C1 segment of cervical spinal cord (tissue), 14 donors: ENCODE measurements at regions not wholly inside any gene's neighbourhood (a gene's known extent, or its start where the extent isn't known, plus 50 kb on each side); places are given as distances from the start of the nearest gene placed in this dataset.
"Not testable (repeated sequence)": the region's sequence is repeated elsewhere in the genome, so short reads cannot be mapped to it uniquely, and the experiment has no call there.

ENCODE experiments used
- DNase-seq, 14 donors: peaks; one replicate each; lab custom pipeline; 2025; lab: John Stamatoyannopoulos, UW

DNA sequence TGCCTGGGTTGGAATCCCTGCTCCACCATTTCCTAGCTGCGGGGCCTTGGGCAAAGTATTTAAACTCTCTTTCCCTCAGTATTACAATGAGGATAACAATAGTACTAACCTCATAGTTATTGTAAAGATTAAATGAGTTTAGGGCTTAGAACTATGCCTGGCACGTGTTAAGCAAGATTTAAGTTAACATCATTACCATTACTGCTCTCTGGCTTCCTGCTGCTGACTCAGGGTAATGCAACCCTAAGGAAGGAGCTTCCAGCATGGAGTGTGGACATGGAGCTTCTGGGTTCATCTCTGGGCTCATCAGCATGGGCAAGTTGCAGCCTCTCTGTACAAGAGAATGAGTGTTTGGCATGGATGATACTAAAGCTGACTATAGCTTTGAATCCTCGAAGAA lies 374.2 kb upstream of the MAP2 start:
- no peak for DNase-seq

DNA sequence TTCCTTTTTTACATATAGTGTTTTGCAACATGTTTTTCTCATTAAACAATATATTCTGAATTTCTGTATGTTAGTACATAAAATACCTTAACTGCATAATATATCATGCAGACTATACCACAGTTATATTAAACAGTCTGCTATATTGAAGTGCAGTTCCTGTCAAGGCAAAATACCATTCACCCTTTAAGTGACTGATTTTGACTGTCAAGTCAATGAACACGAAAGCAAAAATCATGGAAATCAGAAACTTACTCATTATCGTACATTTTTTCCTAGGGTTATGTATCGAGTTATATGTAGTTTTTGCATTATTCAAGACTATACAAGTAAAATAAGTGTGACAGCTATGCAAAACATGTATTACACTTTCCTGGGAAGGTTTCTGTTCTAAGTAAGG lies 361.6 kb upstream of the MAP2 start:
- no peak for DNase-seq

DNA sequence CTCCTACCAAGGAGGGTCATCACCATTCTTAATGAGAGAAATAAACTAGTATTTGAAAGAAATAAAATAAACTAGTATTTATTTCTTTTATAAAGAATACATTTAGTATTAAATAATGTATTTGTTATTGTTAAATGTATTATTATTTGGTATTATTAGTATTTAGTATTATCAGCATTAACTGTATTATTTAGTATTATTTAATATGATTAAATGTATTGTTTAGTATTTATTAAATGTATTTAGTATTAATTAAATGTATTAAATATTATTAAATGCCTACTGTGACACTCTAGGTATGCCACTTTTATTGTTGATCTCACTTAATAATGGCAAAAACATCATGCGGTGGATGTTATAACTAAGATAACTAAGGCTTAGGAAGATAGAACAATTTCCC lies 353.6 kb upstream of the MAP2 start:
- no peak for DNase-seq

DNA sequence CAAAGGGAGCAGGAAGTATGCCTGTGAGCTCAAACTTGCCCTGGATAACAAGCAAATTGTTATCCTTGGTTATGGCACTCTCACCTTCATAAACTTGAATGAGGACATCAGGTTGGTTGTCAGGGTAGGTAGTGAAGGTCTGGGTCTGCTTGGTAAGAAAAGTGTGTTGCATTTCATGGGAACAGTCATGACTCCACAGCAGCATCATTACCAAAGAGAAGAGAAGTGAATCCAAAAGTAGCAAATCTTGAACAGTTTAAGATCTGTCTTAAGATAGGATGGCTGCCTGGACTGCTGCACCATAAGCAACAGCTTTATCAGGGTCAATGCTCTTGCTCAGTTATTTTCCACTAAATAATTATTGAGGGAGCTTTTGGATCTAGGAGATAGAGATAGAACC lies 350.7 kb upstream of the MAP2 start:
- no peak for DNase-seq

DNA sequence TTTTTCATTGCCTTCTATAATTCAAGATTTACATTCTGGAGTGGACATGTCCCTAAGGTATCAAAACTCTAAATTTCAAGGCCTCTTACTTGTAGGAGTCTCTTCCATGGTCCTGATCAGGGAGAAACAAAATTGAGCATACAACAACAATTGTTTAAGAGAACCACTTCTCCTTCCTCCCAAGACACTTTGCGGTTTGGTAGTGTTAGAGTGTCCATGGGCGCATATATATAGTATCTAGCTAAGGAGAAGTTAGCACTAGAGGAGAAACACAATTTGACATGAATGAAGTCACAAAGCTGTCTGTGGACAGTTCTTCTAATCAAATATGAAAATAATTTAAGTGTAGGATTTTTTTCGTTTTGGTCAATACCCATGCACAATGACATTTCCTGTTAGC lies 349.1 kb upstream of the MAP2 start:
- no peak for DNase-seq

DNA sequence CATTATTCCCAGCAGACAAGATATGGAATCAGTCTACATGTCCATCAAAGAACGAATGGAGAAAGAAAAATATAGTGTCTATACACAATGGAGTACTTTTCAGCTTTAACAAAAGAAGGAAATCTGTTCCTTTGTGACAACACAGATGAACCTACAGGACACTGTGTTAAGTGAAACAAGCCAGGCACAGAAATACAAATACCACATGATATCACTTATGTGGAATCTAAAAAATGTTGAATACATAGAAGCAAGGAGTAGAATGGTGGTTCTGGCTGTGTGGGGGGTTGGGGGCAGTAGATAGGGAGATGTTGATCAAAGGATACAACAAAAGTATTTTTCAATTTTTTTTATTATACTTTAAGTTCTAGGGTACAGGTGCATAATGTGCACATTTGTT lies 347.7 kb upstream of the MAP2 start:
- DNase-seq, result no peak

DNA sequence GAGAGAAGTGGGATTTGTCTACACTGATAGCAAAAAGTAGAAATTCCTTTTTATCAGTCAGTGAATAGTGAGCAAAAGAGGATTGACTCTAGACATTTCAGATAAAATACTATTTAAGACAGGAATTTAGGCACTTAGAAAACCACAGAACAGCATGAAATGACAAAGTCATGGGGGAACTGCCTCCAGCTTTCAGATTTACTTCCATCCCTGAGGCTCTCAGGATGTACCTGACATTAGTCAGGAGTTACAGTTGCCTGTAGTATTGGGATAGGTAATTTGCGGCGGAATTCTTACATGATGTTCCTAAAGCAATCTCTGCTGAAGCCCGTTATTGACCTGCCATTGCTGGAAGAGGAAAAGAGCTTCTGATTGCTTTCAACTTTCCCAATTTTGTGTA lies 337.1 kb upstream of the MAP2 start:
- no peak for DNase-seq

DNA sequence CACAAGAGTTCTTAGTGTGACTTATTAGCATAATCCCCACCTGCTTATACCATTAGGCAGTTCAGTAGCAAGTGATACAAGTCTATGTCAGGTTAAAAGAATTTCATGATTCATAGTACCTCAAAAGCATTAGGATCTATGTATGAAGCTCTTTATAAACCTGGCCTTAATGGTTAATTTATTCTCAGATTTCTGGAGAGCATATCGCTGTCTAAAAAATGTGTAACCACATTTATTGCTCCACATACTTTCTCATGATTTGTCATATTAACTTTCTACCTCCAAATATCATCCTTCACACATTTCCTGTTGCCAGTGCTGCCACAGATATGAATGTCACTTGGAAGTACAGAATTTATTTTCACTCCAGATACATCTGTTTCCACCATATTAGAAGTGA lies 332.8 kb upstream of the MAP2 start:
- DNase-seq, result no peak

DNA sequence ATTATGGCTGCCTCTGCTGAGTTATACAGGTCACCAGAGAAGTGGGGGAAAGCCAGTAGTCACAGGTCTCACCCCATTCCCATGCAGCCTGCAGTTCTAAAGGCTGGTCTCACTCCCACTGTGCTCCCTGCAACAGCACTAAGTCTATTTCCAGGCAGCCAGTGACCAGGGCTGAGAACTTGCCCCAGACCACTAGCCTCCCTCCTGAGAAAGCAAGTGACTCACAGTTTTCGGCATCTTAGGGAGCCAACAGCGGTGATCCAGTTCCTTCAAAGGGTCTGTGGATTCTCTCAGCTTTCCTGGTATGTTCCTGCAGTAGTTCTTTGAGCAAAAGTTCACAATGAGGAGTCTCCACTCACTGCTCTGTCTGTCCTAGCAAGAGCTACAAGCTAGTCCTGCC lies 329.6 kb upstream of the MAP2 start:
- DNase-seq, result no peak

DNA sequence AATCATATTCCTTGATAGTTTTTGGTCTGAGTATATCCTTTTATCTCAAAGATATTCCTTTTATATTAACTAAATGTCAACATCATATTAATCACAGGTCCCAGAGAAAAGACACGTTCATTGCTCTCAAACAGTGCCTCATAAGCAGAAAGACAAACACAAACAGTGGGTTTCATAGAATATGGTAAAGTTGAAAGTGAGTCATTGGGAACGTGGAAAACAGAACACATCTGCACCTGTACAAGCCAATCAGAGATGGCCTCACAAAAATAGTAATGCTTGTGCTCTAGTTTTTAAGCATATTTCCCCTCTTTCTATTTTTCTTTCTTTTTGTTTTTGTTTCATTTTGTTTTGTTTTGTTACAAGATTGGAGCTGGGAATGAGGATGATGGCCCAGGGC lies 328.4 kb upstream of the MAP2 start:
- no peak for DNase-seq

DNA sequence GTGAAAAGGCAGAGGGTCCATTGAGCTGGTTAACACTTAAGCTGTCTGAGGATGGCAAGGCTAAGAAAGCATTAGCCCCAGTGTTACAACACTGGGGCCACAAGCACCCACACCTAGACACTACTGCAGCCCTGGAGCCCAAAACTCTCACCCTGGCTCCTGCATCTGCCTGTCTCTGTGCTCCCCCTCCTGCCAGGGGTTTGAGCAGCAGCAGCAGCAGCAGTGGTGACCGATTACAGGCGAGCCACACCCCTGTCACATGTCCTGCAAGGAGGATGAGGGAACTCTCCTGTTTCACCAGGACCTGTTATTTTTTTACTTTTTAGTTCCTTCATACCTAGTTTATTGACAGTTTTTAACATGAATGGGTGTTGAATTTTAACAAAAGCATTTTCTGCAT lies 326.7 kb upstream of the MAP2 start:
- DNase-seq, result no peak

DNA sequence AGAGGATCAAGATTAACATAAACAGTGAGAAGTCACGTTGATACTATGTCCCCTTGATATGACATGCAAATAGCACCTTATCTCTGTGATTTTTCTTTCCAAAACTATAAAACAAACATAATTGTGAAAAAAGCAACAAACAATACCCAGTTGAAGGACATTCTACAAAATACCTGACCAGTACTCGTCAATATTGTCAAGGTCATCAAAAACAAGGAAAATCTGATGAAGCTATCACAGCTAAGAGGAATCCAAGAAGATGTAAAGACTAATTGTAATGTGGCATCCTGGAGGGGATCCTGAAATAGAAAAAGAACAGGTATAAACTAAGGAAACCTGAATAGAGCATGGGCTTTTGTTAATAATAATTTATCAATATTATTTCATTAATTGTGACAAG lies 321.5 kb upstream of the MAP2 start:
- DNase-seq, result no peak

DNA sequence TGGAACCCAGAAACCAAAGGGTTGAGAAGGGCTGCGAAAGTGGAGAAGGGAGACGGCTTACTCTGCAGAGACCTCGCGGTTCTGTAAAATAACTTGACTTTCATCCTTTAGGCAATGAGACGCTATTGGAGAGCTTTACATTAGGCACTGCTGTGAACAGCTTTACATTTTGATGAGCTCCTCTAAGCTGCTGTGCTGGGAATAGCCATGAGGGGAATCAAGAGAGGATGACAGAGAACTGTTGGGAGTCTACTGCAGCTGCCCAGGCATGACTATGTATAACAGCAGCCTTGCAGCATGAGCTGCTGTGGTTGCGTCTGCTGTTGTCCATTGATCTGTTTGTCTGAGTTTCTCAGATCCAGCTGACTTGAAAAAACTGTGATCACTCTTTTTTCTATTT lies 310.8 kb upstream of the MAP2 start:
- DNase-seq, result no peak

DNA sequence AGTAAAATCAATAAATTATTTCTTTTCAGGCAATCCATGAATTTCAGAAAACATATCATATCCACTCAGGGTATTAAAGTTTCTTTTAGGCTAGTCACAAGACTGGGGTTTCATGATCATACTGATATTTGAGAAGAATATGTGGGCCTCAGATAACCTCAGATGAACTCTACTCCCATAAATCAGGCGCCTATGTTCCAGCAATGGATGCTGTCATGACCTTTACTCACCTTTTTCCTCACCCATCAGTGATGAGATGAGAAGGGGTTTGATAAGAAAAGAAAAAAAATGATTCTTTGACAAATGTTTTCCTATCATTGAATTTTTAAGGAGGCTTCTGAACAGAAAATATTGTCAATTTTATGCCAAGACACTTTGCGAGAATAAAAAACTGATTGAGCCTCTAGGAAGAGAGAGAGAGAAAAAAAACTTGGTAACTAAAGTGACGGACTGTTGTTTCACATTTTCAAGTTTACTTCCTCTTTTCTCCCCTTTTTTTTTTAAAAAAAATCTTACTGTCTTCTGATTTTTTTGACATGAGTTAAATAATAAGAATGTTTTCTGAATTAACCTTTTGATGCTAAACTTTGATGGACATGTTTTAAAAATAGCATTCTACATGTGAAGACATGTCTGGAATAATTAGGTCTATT lies 309.1 kb upstream of the MAP2 start:
- DNase-seq, result no peak

DNA sequence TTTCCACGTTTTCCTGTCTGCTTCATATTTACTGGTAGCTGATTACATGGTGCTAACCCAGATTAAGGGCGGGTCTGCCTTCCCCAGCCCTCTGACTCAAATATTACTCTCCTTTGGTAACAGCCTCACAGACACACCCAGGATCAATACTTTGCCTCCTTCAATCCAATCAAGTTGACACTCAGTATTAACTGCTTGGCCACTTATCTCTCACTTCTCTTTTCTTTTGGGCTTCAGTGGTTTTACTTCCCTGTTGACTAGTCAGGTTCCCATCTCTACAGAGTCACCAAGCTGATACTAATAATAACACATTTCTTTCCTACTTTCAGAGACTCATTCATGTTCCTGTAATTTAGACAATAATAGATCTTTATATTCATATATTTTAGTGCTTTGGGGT lies 302.2 kb upstream of the MAP2 start:
- peak in 1 of 14 donors; percentile 0 for DNase-seq

DNA sequence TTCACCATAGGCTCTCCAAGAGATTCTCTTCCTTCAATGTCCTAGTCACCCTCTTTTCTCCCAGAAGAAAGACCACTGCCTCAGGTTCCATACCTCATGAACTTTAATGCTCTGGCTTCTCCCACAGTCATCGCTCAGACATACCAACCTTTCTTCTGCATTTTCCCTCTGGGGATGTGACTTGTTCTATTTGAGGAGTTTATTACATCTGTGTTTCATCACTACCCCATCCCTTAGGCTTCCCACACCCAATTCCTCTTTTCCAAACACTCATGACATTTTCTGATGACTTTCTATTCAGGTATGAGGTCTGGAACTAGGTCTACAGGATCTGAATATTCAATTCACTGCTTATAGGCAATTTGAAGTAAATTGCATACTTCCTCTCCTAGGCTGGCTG lies 298.6 kb upstream of the MAP2 start:
- no peak for DNase-seq

DNA sequence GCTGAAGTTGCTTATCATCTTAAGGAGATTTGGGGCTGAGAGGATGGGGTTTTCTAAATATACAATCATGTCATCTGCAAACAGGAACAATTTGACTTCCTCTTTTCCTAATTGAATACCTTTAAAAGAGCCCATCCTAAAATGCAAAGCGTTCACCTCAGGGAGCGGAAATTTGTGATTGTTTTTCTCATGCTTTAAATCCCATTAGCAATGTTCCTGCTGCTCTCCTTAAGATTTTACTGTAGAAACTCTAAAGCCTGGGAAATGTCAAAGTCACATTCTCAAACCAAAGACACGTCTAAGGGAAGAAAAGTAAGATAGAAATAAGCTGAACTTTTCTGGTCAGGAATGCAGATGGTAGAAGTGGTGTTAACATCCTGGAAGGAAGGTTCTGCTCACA lies 285.8 kb upstream of the MAP2 start:
- DNase-seq, result no peak

DNA sequence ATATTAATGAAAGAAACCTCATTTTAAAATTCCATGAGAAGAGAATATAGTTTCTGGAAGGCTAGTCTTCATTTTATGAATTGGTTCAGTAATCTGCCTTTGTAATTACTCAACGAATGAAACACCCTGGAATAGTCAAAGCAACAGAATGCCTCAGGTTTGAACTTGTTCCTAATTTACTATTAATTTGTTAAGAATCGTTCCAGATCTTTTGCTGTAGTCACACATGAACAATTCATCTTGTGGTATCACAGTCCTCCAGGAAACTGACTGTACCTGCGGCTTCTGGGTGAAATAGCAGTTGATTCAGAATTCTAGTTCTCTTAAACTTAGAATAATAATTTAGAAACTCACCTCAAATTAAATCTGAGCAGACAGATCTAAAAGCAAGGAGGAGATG lies 282.7 kb upstream of the MAP2 start:
- no peak for DNase-seq

DNA sequence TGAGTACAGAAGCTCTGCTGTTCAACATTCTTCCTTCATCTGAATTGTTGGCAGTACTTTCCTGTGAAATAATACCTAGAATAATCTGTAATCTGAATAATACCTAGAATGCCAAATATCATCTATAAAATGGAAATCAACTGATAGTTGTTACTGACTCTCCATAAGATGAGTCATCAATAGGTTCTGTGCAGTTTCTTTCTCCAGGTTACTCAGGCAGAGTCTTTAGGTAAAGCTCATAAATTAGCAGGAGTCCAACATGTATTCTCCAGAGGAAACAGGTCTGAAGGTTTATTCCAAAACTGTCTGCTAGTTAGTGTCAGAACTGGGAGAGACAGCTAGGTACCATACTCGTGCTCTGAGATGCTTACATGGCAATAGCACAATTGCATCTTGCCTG lies 282.0 kb upstream of the MAP2 start:
- DNase-seq, result no peak

DNA sequence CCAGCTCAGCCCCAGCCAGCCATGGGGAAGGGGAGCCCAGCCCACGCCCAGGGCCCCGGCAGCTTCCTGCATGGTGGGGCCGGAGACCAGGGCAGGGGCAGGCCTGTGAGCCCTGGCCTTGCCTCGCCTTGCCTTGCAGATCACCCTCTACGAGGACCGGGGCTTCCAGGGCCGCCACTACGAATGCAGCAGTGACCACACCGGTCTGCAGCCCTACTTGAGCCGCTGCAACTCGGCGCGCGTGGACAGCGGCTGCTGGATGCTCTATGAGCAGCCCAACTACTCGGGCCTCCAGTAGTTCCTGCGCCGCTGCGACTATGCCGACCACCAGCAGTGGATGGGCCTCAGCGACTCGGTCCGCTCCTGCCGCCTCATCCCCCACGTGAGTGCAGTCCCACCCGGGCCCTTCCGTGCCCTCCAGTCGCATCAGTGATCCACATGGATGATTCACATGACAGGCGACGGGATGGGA lies 278.6 kb upstream of the MAP2 start:
- not testable (repeated sequence) for DNase-seq

DNA sequence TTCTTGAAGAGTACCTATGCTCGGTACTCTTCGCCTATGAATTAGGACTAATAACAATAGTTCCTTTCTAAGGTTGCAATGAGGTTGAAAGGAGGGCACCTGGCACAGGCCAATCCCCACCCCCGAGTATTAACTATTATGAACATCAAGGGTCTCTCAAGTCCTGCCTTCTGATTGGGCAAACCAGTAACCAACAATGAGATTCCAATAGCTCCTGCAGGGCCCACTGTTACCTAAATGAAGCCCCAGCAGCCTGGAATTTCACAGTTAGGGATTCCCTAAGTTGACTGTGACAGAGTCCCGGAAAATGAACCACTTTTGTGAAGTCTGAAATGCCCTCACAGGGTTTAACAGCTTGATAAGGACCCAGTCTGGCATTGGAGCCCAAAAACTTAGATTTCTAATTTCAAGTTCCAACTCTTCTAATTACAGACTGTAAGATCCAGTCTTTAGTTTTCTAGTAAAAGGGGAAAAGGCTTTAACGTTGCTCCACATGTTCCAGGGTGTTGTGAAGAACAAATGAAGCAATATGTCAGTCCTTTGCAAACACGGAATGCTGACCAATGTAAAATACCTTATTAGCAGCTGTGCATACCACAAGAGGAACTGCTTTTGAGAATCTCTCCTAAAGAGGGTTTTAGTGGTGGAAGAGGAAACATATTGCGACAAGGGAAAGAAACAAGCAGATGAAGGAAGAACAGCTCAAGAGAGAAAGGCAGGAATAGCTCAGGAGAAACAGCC lies 277.7 kb upstream of the MAP2 start:
- DNase-seq, result no peak

DNA sequence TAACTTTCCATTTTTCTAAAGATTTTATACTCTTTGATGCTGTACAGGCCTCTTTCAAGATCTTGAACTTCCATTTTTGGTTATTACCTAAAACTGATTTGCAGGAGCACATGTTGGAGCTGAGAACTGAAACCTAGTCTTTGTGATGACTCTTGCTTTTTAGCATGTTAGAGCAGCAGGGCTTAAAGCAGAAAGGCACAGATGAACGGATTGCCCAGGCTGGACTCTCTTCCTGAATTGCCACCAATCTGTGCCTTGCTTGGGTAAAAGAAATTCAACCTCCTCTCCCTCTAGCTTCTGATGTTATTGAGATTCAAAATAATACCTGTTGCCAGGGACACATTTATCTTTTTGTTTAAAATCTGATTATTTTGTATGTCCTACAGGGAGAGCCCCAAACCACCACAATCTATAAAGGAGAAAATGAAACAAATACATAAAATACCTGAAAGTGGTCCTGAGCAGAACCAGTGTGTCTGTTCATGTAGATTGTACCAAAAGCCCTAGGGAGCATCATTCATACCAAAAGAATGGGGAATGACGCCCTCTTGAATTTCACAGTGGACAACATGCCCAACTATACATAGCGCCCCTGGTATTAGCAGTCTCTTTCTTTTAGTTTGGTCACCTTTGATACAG lies 277.0 kb upstream of the MAP2 start:
- no peak for DNase-seq

DNA sequence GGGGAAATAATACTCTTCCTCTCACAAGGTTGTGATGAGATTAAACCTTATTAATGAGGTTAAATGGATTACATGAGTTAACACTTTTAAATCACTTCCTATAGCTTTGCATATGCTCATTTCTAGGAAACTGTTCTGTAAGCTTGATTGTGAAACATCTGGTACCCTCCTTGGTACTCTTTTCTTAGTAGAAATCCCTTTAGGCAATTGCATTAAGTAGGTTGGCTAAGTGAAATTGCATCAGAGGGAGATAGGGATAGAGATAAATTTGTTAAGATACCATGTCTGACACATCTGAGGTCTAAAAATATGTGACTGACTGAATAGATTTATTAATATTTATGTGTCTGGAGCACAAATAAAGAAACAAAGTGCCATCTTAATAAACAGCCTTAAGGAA lies 275.9 kb upstream of the MAP2 start:
- no peak for DNase-seq
